Endothelial cell of umbilical vein (primary cell): ENCODE measurements at regions not wholly inside any gene's neighbourhood (a gene's known extent, or its start where the extent isn't known, plus 50 kb on each side); places are given as distances from the start of the nearest gene placed in this dataset.

Source experiments
- CTCF ChIP-seq, 2 donors: IDR thresholded peaks; 1 replicate in 1 of 2; 2 replicates in 1 of 2; pipeline ENCODE4 v1.5.1; 2011; ENCODE audit warnings: low read length in 2 of 2, mild to moderate bottlenecking in 2 of 2, moderate library complexity in 2 of 2, control low read depth in 1 of 2, inconsistent platforms in 1 of 2, low read depth in 1 of 2; ENCODE audit not compliant: insufficient read depth in 1 of 2; ENCODE audit errors: extremely low read depth in 1 of 2
- EZH2 ChIP-seq: IDR thresholded peaks from 2 replicates; pipeline ENCODE4 v1.6.1; 2012; ENCODE audit warnings: borderline replicate concordance, low read depth, mild to moderate bottlenecking, moderate library complexity, low read length, inconsistent platforms; ENCODE audit not compliant: severe bottlenecking

GRCh38 chr3:83250613-83251012, 1489.2 kb upstream of the GBE1 start:
- TF ChIP-seq CTCF (IDR thresholded peaks at IDR 0.05; ENCODE audit: extremely low read depth in 1 of 2, insufficient read depth in 1 of 2, low read depth in 1 of 2, low read length in 2 of 2) (no peak), EZH2 (no peak)
